Suprapubic skin (tissue), 4 donors: ENCODE measurements at regions not wholly inside any gene's neighbourhood (a gene's known extent, or its start where the extent isn't known, plus 50 kb on each side); places are given as distances from the start of the nearest gene placed in this dataset.

Experiments used
- DNase-seq, 2 donors: peaks; one replicate each; pipeline ENCODE4 v3.0.0-alpha.2; 2019; ENCODE audit warnings: low spot score in 2 of 2
- H3K27ac ChIP-seq: fragments of 200-600 bp; sonication (generic); one replicate; pipeline ENCODE4 v1.5.1; 2019
- H3K27me3 ChIP-seq: fragments of 200-600 bp; sonication (generic); one replicate; pipeline ENCODE4 v1.5.1; 2019
- H3K36me3 ChIP-seq: fragments of 200-600 bp; sonication (generic); one replicate; pipeline ENCODE4 v1.5.1; 2019
- H3K4me1 ChIP-seq: fragments of 200-600 bp; sonication (generic); one replicate; pipeline ENCODE4 v1.5.1; 2019
- H3K4me3 ChIP-seq: fragments of 200-600 bp; sonication (generic); one replicate; pipeline ENCODE4 v1.5.1; 2019; ENCODE audit warnings: mild to moderate bottlenecking
- H3K9me3 ChIP-seq: fragments of 200-600 bp; sonication (generic); one replicate; pipeline ENCODE4 v1.5.1; 2019
- EP300 ChIP-seq: sonication (generic); formaldehyde crosslinking; IDR thresholded peaks from one replicate; pipeline ENCODE4 v1.6.1; 2017; ENCODE audit warnings: antibody characterized with exemption
- POLR2A ChIP-seq, 2 donors: fragments of 450-650 bp; IDR thresholded peaks; one replicate each; pipeline ENCODE4 v1.6.1; 2017; ENCODE audit warnings: antibody characterized with exemption in 2 of 2, mild to moderate bottlenecking in 2 of 2, moderate library complexity in 2 of 2
- POLR2AphosphoS5 ChIP-seq, 3 donors: sonication (generic); formaldehyde crosslinking; IDR thresholded peaks; one replicate each; pipeline ENCODE4 v1.6.1; 2017; ENCODE audit warnings: antibody characterized with exemption in 3 of 3
- WGBS: methylation state at CpG from one replicate; pipeline ENCODE4 v1.1.5; 2018; 5-methylcytosine and 5-hydroxymethylcytosine counted together
- TF ChIP-seq, protein P1 (sequence below), 2 donors: fragments of 200-600 bp in 1 of 2; fragments of 450-650 bp in 1 of 2; sonication (generic) in 1 of 2; IDR thresholded peaks; one replicate each; pipeline ENCODE4 v1.5.1; 2016 to 2019; ENCODE audit warnings: antibody characterized with exemption in 2 of 2, mild to moderate bottlenecking in 1 of 2, moderate library complexity in 1 of 2

GRCh38 chr20:2244523-2244922, 51.3 kb upstream of the TGM3 start:
- H3K27me3 ChIP-seq, result peaks cover 4% of the 10 kb centered on the region
- no peaks in the 10 kb centered on the region for H3K9me3 ChIP-seq
- 81% methylated on average over 4 of the region's 4 CpGs for WGBS
- TF ChIP-seq, protein P1, sequence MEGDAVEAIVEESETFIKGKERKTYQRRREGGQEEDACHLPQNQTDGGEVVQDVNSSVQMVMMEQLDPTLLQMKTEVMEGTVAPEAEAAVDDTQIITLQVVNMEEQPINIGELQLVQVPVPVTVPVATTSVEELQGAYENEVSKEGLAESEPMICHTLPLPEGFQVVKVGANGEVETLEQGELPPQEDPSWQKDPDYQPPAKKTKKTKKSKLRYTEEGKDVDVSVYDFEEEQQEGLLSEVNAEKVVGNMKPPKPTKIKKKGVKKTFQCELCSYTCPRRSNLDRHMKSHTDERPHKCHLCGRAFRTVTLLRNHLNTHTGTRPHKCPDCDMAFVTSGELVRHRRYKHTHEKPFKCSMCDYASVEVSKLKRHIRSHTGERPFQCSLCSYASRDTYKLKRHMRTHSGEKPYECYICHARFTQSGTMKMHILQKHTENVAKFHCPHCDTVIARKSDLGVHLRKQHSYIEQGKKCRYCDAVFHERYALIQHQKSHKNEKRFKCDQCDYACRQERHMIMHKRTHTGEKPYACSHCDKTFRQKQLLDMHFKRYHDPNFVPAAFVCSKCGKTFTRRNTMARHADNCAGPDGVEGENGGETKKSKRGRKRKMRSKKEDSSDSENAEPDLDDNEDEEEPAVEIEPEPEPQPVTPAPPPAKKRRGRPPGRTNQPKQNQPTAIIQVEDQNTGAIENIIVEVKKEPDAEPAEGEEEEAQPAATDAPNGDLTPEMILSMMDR (IDR thresholded peaks at IDR 0.05), result no peak
- TF ChIP-seq EP300 (no peak), POLR2AphosphoS5 (IDR thresholded peaks at IDR 0.05) (no peak), POLR2A (IDR thresholded peaks at IDR 0.05) (no peak)
- H3K4me3 ChIP-seq, result no peak overlapping the region
- H3K4me1 ChIP-seq, result no peaks in the 10 kb centered on the region
- H3K36me3 ChIP-seq, result no peaks in the 10 kb centered on the region
- no peak for DNase-seq
- no peak overlapping the region for H3K27ac ChIP-seq

GRCh38 chr20:2244993-2245392, 50.8 kb upstream of the TGM3 start:
- WGBS, result 52% methylated on average over 6 of the region's 6 CpGs
- Histone ChIP-seq H3K27me3 (peaks cover 4% of the 10 kb centered on the region), H3K9me3 (no peaks in the 10 kb centered on the region), H3K4me3 (no peak overlapping the region), H3K27ac (no peak overlapping the region), H3K36me3 (no peaks in the 10 kb centered on the region), H3K4me1 (no peaks in the 10 kb centered on the region)
- DNase-seq, result no peak
- TF ChIP-seq EP300, result no peak
- no peak for TF ChIP-seq POLR2A (IDR thresholded peaks at IDR 0.05)
- TF ChIP-seq, protein P1 (IDR thresholded peaks at IDR 0.05), result no peak

- Histone ChIP-seq H3K36me3 (no peaks in the 10 kb centered on the region), H3K4me3 (no peak overlapping the region), H3K4me1 (no peaks in the 10 kb centered on the region), H3K27me3 (peaks cover 4% of the 10 kb centered on the region), H3K9me3 (no peaks in the 10 kb centered on the region), H3K27ac (no peak overlapping the region)
- WGBS, result no CpG with 5 or more reads among the region's 1 CpG
- no peak for DNase-seq
- TF ChIP-seq, protein P1 (IDR thresholded peaks at IDR 0.05), result no peak
- no peak for TF ChIP-seq POLR2A (IDR thresholded peaks at IDR 0.05)
Measured at GRCh38 chr20:2245637-2246036, 50.2 kb upstream of the TGM3 start.
